ENCODE measurements at regions not wholly inside any gene's neighbourhood (a gene's known extent, or its start where the extent isn't known, plus 50 kb on each side); places are given as distances from the start of the nearest gene placed in this dataset.
A peak's percentile ranks its signal among the peaks of the same experiment; 100 is the strongest.

GRCh38 chr17:14792746-14793145 lies 472.4 kb downstream of the PMP22 start:
- 69% methylated on average over 10 of the region's 10 CpGs for WGBS (ENCODE audit: low lambda C conversion rate, missing lambda C conversion rate)
- peaks cover 4% of the 10 kb centered on the region for H3K27me3 ChIP-seq
- H3K27ac ChIP-seq: no peak overlapping the region
- peaks cover 4% of the 10 kb centered on the region for H3K4me1 ChIP-seq (ENCODE audit: insufficient read depth)
- H3K9me2 ChIP-seq (replicated peaks; ENCODE audit: insufficient read depth): no peaks in the 10 kb centered on the region
- H3K79me2 ChIP-seq: no peaks in the 10 kb centered on the region
- DNase-seq (ENCODE audit: low spot score): peak; percentile 35
- no peak overlapping the region for H3K4me3 ChIP-seq
- TF ChIP-seq EZH2phosphoT487 (IDR thresholded peaks at IDR 0.05; ENCODE audit: low read depth, severe bottlenecking, unreplicated experiment): no peak
- TF ChIP-seq, protein P1, sequence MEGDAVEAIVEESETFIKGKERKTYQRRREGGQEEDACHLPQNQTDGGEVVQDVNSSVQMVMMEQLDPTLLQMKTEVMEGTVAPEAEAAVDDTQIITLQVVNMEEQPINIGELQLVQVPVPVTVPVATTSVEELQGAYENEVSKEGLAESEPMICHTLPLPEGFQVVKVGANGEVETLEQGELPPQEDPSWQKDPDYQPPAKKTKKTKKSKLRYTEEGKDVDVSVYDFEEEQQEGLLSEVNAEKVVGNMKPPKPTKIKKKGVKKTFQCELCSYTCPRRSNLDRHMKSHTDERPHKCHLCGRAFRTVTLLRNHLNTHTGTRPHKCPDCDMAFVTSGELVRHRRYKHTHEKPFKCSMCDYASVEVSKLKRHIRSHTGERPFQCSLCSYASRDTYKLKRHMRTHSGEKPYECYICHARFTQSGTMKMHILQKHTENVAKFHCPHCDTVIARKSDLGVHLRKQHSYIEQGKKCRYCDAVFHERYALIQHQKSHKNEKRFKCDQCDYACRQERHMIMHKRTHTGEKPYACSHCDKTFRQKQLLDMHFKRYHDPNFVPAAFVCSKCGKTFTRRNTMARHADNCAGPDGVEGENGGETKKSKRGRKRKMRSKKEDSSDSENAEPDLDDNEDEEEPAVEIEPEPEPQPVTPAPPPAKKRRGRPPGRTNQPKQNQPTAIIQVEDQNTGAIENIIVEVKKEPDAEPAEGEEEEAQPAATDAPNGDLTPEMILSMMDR (IDR thresholded peaks at IDR 0.05; ENCODE audit: poor library complexity): no peak
- TF ChIP-seq EZH2 (IDR thresholded peaks at IDR 0.05; ENCODE audit: borderline replicate concordance): no peak
- no peaks in the 10 kb centered on the region for H4K20me1 ChIP-seq (ENCODE audit: insufficient read depth, poor library complexity, severe bottlenecking)
- H3K4me2 ChIP-seq: no peak overlapping the region
- no peaks in the 10 kb centered on the region for H3K9me3 ChIP-seq (ENCODE audit: low read depth)
- H3K36me3 ChIP-seq (replicated peaks; ENCODE audit: insufficient read depth, low read depth): no peaks in the 10 kb centered on the region
- no peak overlapping the region for H2AFZ ChIP-seq

DNA sequence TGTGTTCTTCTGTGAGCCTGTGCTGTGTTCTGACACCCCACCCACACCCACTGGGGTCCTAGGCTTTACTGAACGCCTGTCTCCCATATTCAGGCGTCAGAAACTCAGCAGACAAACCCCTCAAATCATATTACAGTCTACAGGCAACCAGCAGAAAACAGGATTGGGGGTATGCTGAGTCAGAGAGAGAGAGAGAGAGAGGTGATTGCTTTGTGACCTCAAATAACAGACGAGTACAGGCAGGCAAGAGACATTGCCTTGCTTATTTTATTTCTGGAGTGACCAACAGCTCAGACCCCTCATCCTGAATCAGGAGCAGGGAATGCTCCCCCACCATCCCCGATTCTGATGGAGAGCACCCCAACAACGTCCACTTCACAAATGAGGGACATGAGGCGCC lies 473.9 kb downstream of the PMP22 start:
- Histone ChIP-seq H3K9me3 (ENCODE audit: low read depth) (no peaks in the 10 kb centered on the region), H3K27ac (no peak overlapping the region), H3K27me3 (peaks cover 4% of the 10 kb centered on the region), H3K4me2 (no peak overlapping the region), H2AFZ (no peak overlapping the region), H3K4me3 (no peak overlapping the region), H3K4me1 (ENCODE audit: insufficient read depth) (no peaks in the 10 kb centered on the region), H3K9me2 (replicated peaks; ENCODE audit: insufficient read depth) (no peaks in the 10 kb centered on the region), H3K36me3 (replicated peaks; ENCODE audit: insufficient read depth, low read depth) (no peaks in the 10 kb centered on the region), H3K79me2 (no peaks in the 10 kb centered on the region), H4K20me1 (ENCODE audit: insufficient read depth, poor library complexity, severe bottlenecking) (no peaks in the 10 kb centered on the region)
- WGBS (ENCODE audit: low lambda C conversion rate, missing lambda C conversion rate): 76% methylated on average over 6 of the region's 6 CpGs
- TF ChIP-seq EZH2 (IDR thresholded peaks at IDR 0.05; ENCODE audit: borderline replicate concordance) (no peak), EZH2phosphoT487 (IDR thresholded peaks at IDR 0.05; ENCODE audit: low read depth, severe bottlenecking, unreplicated experiment) (no peak)
- TF ChIP-seq, protein P1 (IDR thresholded peaks at IDR 0.05; ENCODE audit: poor library complexity): no peak
- no peak for DNase-seq (ENCODE audit: low spot score)

DNA sequence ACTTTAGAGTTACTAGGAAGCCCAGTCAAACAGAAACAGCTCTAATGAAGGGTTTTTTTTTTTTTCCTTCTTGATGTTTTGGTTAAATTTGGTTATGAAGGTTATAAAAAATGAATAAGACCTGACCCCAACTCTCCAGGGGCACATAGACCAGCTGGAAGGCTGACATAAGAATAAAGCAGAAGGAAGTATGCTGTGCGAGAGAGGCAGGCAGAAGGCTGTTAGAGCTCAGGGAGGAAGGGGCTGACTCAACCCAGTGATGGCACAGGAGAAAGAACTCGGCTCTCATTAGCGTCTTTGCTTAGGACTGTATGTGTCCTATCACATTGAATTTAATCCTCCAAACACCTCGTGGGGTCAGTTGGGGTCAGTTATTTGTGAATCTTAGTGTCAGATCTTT lies 474.6 kb downstream of the PMP22 start:
- Histone ChIP-seq H2AFZ (no peak overlapping the region), H3K27ac (no peak overlapping the region), H3K9me2 (replicated peaks; ENCODE audit: insufficient read depth) (no peaks in the 10 kb centered on the region), H3K9me3 (ENCODE audit: low read depth) (no peaks in the 10 kb centered on the region), H3K4me2 (no peak overlapping the region), H3K4me1 (ENCODE audit: insufficient read depth) (no peaks in the 10 kb centered on the region), H3K27me3 (peaks cover 4% of the 10 kb centered on the region), H3K4me3 (no peak overlapping the region), H3K79me2 (no peaks in the 10 kb centered on the region), H4K20me1 (ENCODE audit: insufficient read depth, poor library complexity, severe bottlenecking) (no peaks in the 10 kb centered on the region), H3K36me3 (replicated peaks; ENCODE audit: insufficient read depth, low read depth) (no peaks in the 10 kb centered on the region)
- no peak for TF ChIP-seq EZH2phosphoT487 (IDR thresholded peaks at IDR 0.05; ENCODE audit: low read depth, severe bottlenecking, unreplicated experiment)
- WGBS (ENCODE audit: low lambda C conversion rate, missing lambda C conversion rate): 41% methylated on average over 4 of the region's 4 CpGs
- no peak for DNase-seq (ENCODE audit: low spot score)

DNA sequence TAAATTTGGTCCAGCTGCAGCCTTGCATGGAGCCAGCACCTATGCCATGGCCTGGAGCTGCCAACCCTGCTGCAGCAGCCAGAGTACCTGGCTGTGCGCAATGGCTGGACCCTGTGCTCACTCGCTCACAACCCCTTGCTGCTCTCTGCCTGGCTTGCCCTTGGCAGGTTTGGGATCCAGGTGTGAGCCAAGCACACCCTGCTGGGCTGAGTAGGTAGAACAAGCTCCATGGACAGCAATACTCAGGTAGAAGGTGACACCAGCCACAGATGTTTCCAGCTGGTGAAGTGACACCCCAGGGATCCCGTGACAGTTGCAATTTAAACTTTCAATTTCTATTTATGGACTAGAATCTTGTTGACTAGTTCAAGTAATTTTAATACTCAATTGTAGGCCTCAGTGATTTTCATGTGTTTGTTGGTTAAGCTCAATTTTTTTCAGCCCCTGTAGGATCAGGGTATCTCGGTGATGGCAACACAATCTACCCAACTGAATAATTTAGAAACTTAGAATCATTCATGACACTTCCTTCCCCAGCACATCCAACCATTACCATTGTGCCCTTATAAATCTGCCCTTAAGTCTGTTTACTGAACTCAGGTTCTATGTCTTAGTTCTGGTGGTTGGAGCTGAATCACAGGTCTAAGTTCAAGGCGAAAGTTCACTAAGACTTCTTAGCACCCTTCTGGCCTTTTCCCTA lies 480.0 kb downstream of the PMP22 start:
- Histone ChIP-seq H3K36me3 (replicated peaks; ENCODE audit: insufficient read depth, low read depth) (no peaks in the 10 kb centered on the region), H2AFZ (no peak overlapping the region), H3K27me3 (peaks cover 4% of the 10 kb centered on the region), H3K79me2 (no peaks in the 10 kb centered on the region), H3K4me2 (no peak overlapping the region), H3K9me2 (replicated peaks; ENCODE audit: insufficient read depth) (no peaks in the 10 kb centered on the region), H3K4me3 (no peak overlapping the region), H3K9me3 (ENCODE audit: low read depth) (no peaks in the 10 kb centered on the region), H4K20me1 (ENCODE audit: insufficient read depth, poor library complexity, severe bottlenecking) (no peaks in the 10 kb centered on the region), H3K27ac (no peak overlapping the region), H3K4me1 (ENCODE audit: insufficient read depth) (no peaks in the 10 kb centered on the region)
- 81% methylated on average over 5 of the region's 5 CpGs for WGBS (ENCODE audit: low lambda C conversion rate, missing lambda C conversion rate)
- no peak for TF ChIP-seq EZH2phosphoT487 (IDR thresholded peaks at IDR 0.05; ENCODE audit: low read depth, severe bottlenecking, unreplicated experiment)
- TF ChIP-seq EZH2 (IDR thresholded peaks at IDR 0.05; ENCODE audit: borderline replicate concordance): no peak
- TF ChIP-seq, protein P1 (IDR thresholded peaks at IDR 0.05; ENCODE audit: poor library complexity): peak; percentile 41
- DNase-seq (ENCODE audit: low spot score): peak; percentile 39

Measured in hepatocyte (in vitro differentiated cells).